ENCODE measurements at regions not wholly inside any gene's neighbourhood (a gene's known extent, or its start where the extent isn't known, plus 50 kb on each side); places are given as distances from the start of the nearest gene placed in this dataset.
"Not testable (repeated sequence)": the region's sequence is repeated elsewhere in the genome, so short reads cannot be mapped to it uniquely, and the experiment has no call there.

DNA sequence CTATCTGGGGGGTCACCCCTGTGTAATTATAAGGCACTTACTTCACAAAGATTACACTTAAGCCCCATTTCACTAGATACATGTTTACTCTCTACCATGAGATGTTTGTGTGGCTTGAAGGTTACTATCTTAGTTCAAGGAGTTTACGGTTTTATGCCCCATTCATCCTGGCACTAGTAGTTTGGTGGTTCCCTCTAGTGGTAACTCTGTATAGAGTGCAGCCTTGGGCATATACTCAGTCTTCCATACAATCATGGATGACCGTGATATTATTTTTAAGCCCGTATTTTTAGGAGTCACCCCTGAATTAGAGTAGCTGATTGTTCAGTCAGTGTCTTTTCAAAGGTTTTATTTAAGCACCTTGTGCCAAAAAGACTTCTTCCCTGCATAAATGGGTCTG lies 109.9 kb upstream of the FAM47C start:
- Histone ChIP-seq H3K4me3 (no peak overlapping the region), H3K4me1 (no peaks in the 10 kb centered on the region), H3K36me3 (no peaks in the 10 kb centered on the region), H3K27me3 (no peaks in the 10 kb centered on the region), H3K27ac (no peak overlapping the region), H3K9me3 (no peaks in the 10 kb centered on the region)
- no peak for TF ChIP-seq POLR2A (IDR thresholded peaks at IDR 0.05)
- TF ChIP-seq, protein P1, sequence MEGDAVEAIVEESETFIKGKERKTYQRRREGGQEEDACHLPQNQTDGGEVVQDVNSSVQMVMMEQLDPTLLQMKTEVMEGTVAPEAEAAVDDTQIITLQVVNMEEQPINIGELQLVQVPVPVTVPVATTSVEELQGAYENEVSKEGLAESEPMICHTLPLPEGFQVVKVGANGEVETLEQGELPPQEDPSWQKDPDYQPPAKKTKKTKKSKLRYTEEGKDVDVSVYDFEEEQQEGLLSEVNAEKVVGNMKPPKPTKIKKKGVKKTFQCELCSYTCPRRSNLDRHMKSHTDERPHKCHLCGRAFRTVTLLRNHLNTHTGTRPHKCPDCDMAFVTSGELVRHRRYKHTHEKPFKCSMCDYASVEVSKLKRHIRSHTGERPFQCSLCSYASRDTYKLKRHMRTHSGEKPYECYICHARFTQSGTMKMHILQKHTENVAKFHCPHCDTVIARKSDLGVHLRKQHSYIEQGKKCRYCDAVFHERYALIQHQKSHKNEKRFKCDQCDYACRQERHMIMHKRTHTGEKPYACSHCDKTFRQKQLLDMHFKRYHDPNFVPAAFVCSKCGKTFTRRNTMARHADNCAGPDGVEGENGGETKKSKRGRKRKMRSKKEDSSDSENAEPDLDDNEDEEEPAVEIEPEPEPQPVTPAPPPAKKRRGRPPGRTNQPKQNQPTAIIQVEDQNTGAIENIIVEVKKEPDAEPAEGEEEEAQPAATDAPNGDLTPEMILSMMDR (IDR thresholded peaks at IDR 0.05), result peak in 3 of 6 experiments; percentile 12 to 34 (median 30)
- no peak for DNase-seq
- 41 to 50% methylated on average over 1 to 3 of the region's 3 CpGs for WGBS, 2 donors
- intact Hi-C loops (cut with DNase I), result no loop called here

DNA sequence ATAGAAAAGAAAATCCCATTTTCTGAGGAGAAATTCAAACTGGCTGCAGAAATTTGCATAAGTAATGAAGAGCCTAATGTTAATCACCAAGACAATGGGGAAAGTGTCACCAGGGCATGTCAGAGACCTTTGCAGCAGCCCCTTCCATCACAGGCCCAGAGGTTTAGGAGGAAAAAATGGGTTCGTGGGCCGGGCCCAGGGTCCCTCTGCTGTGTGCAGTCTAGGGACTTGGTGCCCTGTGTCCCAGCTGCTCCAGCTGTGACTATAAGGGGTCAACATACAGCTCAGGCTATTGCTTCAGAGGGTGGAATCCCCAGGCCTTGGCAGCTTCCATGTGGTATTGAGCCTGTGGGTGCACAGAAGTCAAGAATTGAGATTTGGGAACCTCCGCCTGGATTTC lies 103.6 kb upstream of the FAM47C start:
- 100% methylated on average over 3 of the region's 3 CpGs; no CpG with 5 or more reads in 1 of the 2 donors for WGBS, 2 donors
- H3K9me3 ChIP-seq; H3K4me1 ChIP-seq; H3K36me3 ChIP-seq; H3K27ac ChIP-seq; intact Hi-C loops (cut with DNase I); DNase-seq; H3K27me3 ChIP-seq; H3K4me3 ChIP-seq: not testable (repeated sequence)

DNA sequence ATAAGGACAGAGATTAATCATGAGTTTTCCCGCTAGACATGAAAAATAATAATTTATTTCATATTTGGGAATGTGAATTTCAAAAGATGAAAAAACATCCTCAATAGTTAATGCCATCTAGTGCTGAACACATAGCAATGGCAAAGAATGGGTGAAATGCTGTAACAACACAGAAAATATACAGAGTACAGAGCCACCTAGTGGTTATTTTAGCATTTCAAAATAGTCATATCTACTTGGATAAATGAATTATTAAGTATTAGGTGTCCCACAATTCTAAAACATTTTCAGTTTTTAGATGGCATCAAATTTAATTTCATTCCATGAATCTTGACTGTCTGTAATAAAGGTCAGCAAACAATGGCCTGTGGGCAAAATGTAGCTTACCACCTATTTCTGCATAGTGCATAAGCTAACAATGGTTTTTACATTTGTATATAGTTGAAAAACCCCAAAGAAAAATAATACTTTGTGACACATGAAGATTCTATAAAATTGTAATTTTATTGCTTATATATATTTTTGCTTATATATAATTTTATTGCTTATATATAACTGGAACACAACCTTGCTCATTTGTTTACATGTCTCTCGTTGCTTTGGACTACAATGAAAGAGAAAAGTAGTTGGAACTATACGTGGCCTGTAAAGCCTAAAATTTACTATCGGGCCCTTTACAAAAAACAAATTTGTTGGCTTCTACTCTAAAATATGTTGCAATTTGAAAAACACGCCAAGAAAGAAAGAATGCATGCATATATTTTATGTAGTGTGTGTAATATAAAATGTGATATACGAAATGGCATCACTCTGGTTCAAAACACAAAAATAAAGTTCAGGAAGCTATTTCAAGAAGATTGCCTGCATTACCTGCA lies 99.1 kb upstream of the FAM47C start:
- no peak overlapping the region for H3K4me3 ChIP-seq
- no peaks in the 10 kb centered on the region for H3K27me3 ChIP-seq
- H3K9me3 ChIP-seq, result no peaks in the 10 kb centered on the region
- no peak for DNase-seq
- intact Hi-C loops (cut with DNase I), result no loop called here
- H3K36me3 ChIP-seq, result no peaks in the 10 kb centered on the region
- TF ChIP-seq, protein P1 (IDR thresholded peaks at IDR 0.05), result peak in 5 of 6 experiments; percentile 17 to 43 (median 29)
- no peak for TF ChIP-seq POLR2A (IDR thresholded peaks at IDR 0.05)
- WGBS, 2 donors, result 55 to 62% methylated on average over 6 of the region's 6 CpGs
- no peaks in the 10 kb centered on the region for H3K4me1 ChIP-seq
- no peak overlapping the region for H3K27ac ChIP-seq

DNA sequence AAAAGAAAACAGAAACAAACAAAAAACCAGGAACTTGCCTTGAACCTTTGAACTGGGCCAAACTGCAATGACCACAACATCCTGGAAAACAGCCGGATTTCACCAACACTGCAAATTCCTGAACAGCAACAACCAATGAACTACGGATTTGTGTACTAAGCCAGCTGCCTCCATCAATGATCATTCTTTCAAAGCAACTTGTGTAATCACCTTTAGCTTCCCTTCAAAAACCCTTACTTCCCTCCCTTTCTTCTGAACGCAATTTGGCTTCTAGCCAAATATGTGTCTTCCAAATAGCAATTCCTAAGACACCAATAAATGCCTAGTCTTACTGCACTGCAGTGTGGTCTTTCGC lies 98.5 kb upstream of the FAM47C start:
- TF ChIP-seq POLR2A (IDR thresholded peaks at IDR 0.05), result no peak
- TF ChIP-seq, protein P1 (IDR thresholded peaks at IDR 0.05), result no peak
- 23 to 39% methylated on average over 4 of the region's 4 CpGs for WGBS, 2 donors
- no peak overlapping the region for H3K4me3 ChIP-seq
- no peak overlapping the region for H3K27ac ChIP-seq
- no peaks in the 10 kb centered on the region for H3K27me3 ChIP-seq
- no peaks in the 10 kb centered on the region for H3K9me3 ChIP-seq
- no peaks in the 10 kb centered on the region for H3K4me1 ChIP-seq
- intact Hi-C loops (cut with DNase I), result no loop called here
- H3K36me3 ChIP-seq, result no peaks in the 10 kb centered on the region
- no peak for DNase-seq

DNA sequence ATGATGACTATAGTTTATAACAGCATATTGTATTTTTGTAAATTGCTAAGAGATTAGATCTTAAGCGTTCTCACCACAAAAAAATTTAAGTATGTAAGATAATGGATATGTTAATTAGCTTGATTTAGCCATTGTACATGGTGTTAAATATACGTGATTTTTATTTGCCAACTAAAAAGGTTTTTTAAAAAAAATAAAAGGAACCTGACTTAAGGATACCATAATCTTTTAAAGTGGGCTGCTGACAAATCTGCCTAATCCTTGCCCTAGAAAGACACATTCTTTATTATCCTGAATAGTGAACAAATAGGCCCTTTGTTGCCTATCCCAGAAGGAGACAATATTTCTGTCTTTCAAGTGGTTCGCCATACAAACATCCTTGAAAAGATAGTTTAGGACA lies 94.6 kb upstream of the FAM47C start:
- Histone ChIP-seq H3K4me1 (no peaks in the 10 kb centered on the region), H3K27me3 (no peaks in the 10 kb centered on the region), H3K4me3 (no peak overlapping the region), H3K36me3 (no peaks in the 10 kb centered on the region), H3K9me3 (no peaks in the 10 kb centered on the region), H3K27ac (no peak overlapping the region)
- TF ChIP-seq, protein P1 (IDR thresholded peaks at IDR 0.05), result no peak
- TF ChIP-seq POLR2A (IDR thresholded peaks at IDR 0.05), result no peak
- no peak for DNase-seq
- WGBS, 2 donors, result 57 to 59% methylated on average over 3 of the region's 3 CpGs
- intact Hi-C loops (cut with DNase I), result no loop called here
